GM21526 (cell line): ENCODE measurements at regions not wholly inside any gene's neighbourhood (a gene's known extent, or its start where the extent isn't known, plus 50 kb on each side); places are given as distances from the start of the nearest gene placed in this dataset.

Source experiments
- ATAC-seq: cut with Tn5 transposase; IDR thresholded peaks from one replicate; pipeline ENCODE4 v1.9.1; 2021; ENCODE audit warnings: moderate library complexity; ENCODE audit not compliant: unreplicated experiment, low FRiP score

GRCh38 chr12:68447797-68448260, 115.7 kb upstream of the MDM1 start:
- no peak for ATAC-seq

- ATAC-seq: no peak
Observed at GRCh38 chr12:68449196-68449595, 117.0 kb upstream of the MDM1 start.

GRCh38 chr12:68450947-68451260, 118.7 kb upstream of the MDM1 start:
- no peak for ATAC-seq

GRCh38 chr12:68451261-68452077, 119.3 kb upstream of the MDM1 start:
- ATAC-seq: peak; percentile 55

GRCh38 chr12:68452078-68452715, 120.0 kb upstream of the MDM1 start:
- ATAC-seq: no peak

- no peak for ATAC-seq
Observed at GRCh38 chr12:68453278-68453677, 121.1 kb upstream of the MDM1 start.

- ATAC-seq: no peak
Observed at GRCh38 chr12:68453876-68454275, 121.7 kb upstream of the MDM1 start.

GRCh38 chr12:68454892-68455291, 122.7 kb upstream of the MDM1 start:
- no peak for ATAC-seq

- ATAC-seq: no peak
Observed at GRCh38 chr12:68455691-68456345, 123.7 kb upstream of the MDM1 start.

GRCh38 chr12:68458866-68459265, 126.7 kb upstream of the MDM1 start:
- ATAC-seq: no peak

GRCh38 chr12:68460236-68460635, 128.1 kb upstream of the MDM1 start:
- no peak for ATAC-seq

- ATAC-seq: no peak
Observed at GRCh38 chr12:68461645-68462044, 129.5 kb upstream of the MDM1 start.

- ATAC-seq: no peak
Observed at GRCh38 chr12:68462803-68463202, 130.6 kb upstream of the MDM1 start.

- no peak for ATAC-seq
Observed at GRCh38 chr12:68465227-68465626, 133.1 kb upstream of the MDM1 start.

GRCh38 chr12:68467514-68467913, 135.4 kb upstream of the MDM1 start:
- ATAC-seq: no peak

- no peak for ATAC-seq
Observed at GRCh38 chr12:68468036-68468435, 135.9 kb upstream of the MDM1 start.

GRCh38 chr12:68469113-68469512, 137.0 kb upstream of the MDM1 start:
- no peak for ATAC-seq

- no peak for ATAC-seq
Observed at GRCh38 chr12:68470664-68471328, 138.6 kb upstream of the MDM1 start.

GRCh38 chr12:68474467-68475204, 136.1 kb upstream of the RAP1B start:
- ATAC-seq: no peak

GRCh38 chr12:68476794-68477193, 133.9 kb upstream of the RAP1B start:
- ATAC-seq: no peak
